RWPE2 (cell line): ENCODE measurements at regions not wholly inside any gene's neighbourhood (a gene's known extent, or its start where the extent isn't known, plus 50 kb on each side); places are given as distances from the start of the nearest gene placed in this dataset.

Experiments used
- ATAC-seq: fragments of 200-7000 bp; cut with Tn5 transposase; 3 replicates; pipeline ENCODE4 v1.9.1; 2021; ENCODE audit warnings: low read depth
- DNase-seq: peaks from one replicate; pipeline ENCODE4 v3.0.0-alpha.2; 2020; ENCODE audit warnings: low spot score
- H3K27ac ChIP-seq: fragments of 450-650 bp; 2 replicates; pipeline ENCODE4 v1.5.1; 2017; ENCODE audit warnings: mild to moderate bottlenecking; ENCODE audit not compliant: poor library complexity, severe bottlenecking
- H3K27me3 ChIP-seq: fragments of 250-450 bp; sonication (Bioruptor Pico); 2 replicates; pipeline ENCODE4 v1.5.1; 2021; ENCODE audit warnings: mild to moderate bottlenecking, moderate library complexity; ENCODE audit not compliant: insufficient read depth, poor library complexity, severe bottlenecking
- H3K36me3 ChIP-seq: fragments of 250-450 bp; sonication (Bioruptor Pico); 2 replicates; pipeline ENCODE4 v1.5.1; 2020; ENCODE audit warnings: low read depth, mild to moderate bottlenecking, moderate library complexity
- H3K4me1 ChIP-seq: fragments of 250-450 bp; sonication (Bioruptor Pico); 2 replicates; pipeline ENCODE4 v1.5.1; 2021; ENCODE audit warnings: mild to moderate bottlenecking, moderate library complexity; ENCODE audit not compliant: insufficient read depth, poor library complexity, severe bottlenecking
- H3K4me3 ChIP-seq: fragments of 250-450 bp; sonication (Bioruptor Pico); 2 replicates; pipeline ENCODE4 v1.5.1; 2021; ENCODE audit warnings: mild to moderate bottlenecking, moderate library complexity; ENCODE audit not compliant: severe bottlenecking
- H3K9me3 ChIP-seq: fragments of 250-450 bp; sonication (Bioruptor Pico); 2 replicates; pipeline ENCODE4 v1.5.1; 2021; ENCODE audit warnings: mild to moderate bottlenecking, moderate library complexity; ENCODE audit not compliant: severe bottlenecking
- CTCF ChIP-seq: fragments of 450-650 bp; IDR thresholded peaks from one replicate; pipeline ENCODE4 v1.5.1; 2017; ENCODE audit warnings: mild to moderate bottlenecking, moderate library complexity; ENCODE audit not compliant: poor library complexity, severe bottlenecking

- TF ChIP-seq CTCF = no peak
- Histone ChIP-seq H3K9me3 (no peaks in the 10 kb centered on the region), H3K27me3 (no peaks in the 10 kb centered on the region), H3K4me1 (peaks cover 13% of the 10 kb centered on the region), H3K36me3 (no peaks in the 10 kb centered on the region), H3K4me3 (no peak overlapping the region), H3K27ac (no peak overlapping the region)
- no peak for ATAC-seq
- no peak for DNase-seq
Observed at GRCh38 chr2:151060287-151060686, 201.4 kb downstream of the RBM43 start.

DNA sequence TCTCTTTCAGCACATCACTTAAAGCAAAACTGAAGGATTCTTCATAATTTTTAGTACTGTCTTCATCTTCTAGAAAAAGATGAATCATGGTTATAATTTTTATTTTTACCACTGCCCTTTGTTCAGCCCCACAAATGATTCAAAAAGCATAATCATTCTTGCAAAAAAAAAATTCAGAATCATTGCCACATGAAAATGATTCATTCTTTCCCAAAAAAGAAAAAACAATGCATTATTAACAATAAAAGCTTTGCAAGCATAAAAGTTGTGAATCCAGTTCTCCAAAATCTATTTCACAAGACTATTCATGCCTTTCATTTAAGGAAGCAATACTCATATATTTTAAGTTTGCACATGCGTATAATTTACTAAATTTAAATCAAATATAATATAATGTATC, 204.8 kb downstream of the RBM43 start:
- H3K9me3 ChIP-seq = no peaks in the 10 kb centered on the region
- no peaks in the 10 kb centered on the region for H3K36me3 ChIP-seq
- no peak for TF ChIP-seq CTCF
- no peaks in the 10 kb centered on the region for H3K27me3 ChIP-seq
- ATAC-seq (peak; percentile 44), DNase-seq (no peak)
- no peak overlapping the region for H3K27ac ChIP-seq
- H3K4me3 ChIP-seq = no peak overlapping the region
- peaks cover 13% of the 10 kb centered on the region for H3K4me1 ChIP-seq

GRCh38 chr2:151053661-151053990, 208.0 kb downstream of the RBM43 start:
- peaks cover 32% of the 10 kb centered on the region for H3K4me1 ChIP-seq
- ATAC-seq (no peak), DNase-seq (no peak)
- H3K9me3 ChIP-seq = no peaks in the 10 kb centered on the region
- no peak overlapping the region for H3K4me3 ChIP-seq
- no peaks in the 10 kb centered on the region for H3K36me3 ChIP-seq
- H3K27me3 ChIP-seq = no peaks in the 10 kb centered on the region
- no peak for TF ChIP-seq CTCF
- no peak overlapping the region for H3K27ac ChIP-seq

- no peak for TF ChIP-seq CTCF
- no peaks in the 10 kb centered on the region for H3K36me3 ChIP-seq
- H3K4me3 ChIP-seq = no peak overlapping the region
- peaks cover 32% of the 10 kb centered on the region for H3K4me1 ChIP-seq
- DNase-seq (no peak), ATAC-seq (no peak)
- H3K27ac ChIP-seq = no peak overlapping the region
- no peaks in the 10 kb centered on the region for H3K27me3 ChIP-seq
- no peaks in the 10 kb centered on the region for H3K9me3 ChIP-seq
Observed at GRCh38 chr2:151052850-151053660, 208.6 kb downstream of the RBM43 start.

- no peaks in the 10 kb centered on the region for H3K27me3 ChIP-seq
Observed at GRCh38 chr2:151051574-151052220, 210.0 kb downstream of the RBM43 start.

More at GRCh38 chr2:151051574-151052220, 210.0 kb downstream of the RBM43 start:
- Histone ChIP-seq H3K9me3 (no peaks in the 10 kb centered on the region), H3K36me3 (no peaks in the 10 kb centered on the region), H3K4me1 (peaks cover 25% of the 10 kb centered on the region), H3K27ac (no peak overlapping the region), H3K4me3 (no peak overlapping the region)
- peak; percentile 89 for TF ChIP-seq CTCF
- DNase-seq (no peak), ATAC-seq (no peak; the same call in 2 of the 3 replicates)
